HepG2 (cell line): ENCODE measurements at regions not wholly inside any gene's neighbourhood (a gene's known extent, or its start where the extent isn't known, plus 50 kb on each side); places are given as distances from the start of the nearest gene placed in this dataset.

Experiments
- ATAC-seq: fragments of 200-7000 bp; cut with Tn5 transposase; 3 replicates; pipeline ENCODE4 v1.9.1; 2020; ENCODE audit warnings: mild to moderate bottlenecking, moderate library complexity
- BruUV-seq: library from RNA; stranded (reverse); fragments of 400-500 nt; replicated peaks from 2 replicates; lab custom pipeline; 2021; lab: Mats Ljungman, UMichigan
- CTCF ChIA-PET: fragments of 300-600 bp; formaldehyde crosslinking; extraction: SDS; loops from one replicate; lab custom pipeline; 2021; ENCODE audit warnings: low total read pairs, inconsistent platforms, low intra/inter-chr PET ratio; lab: Yijun Ruan, JAX
- POLR2A ChIA-PET: fragments of 350-600 bp; sonication (Branson Sonifier 250); formaldehyde crosslinking; loops from one replicate; lab custom pipeline; 2020; ENCODE audit warnings: antibody characterized with exemption, inconsistent platforms; lab: Yijun Ruan, JAX
- DNase-seq: peaks from one replicate; pipeline ENCODE4 v3.0.0-alpha.2; 2015; ENCODE audit warnings: low spot score
- FAIRE-seq: peaks from 3 replicates; lab custom pipeline; 2011; peaks lifted over from hg19 to GRCh38; lab: Jason Lieb, UNC
- H2AFZ ChIP-seq: one replicate; pipeline ENCODE4 v1.6.1; 2011; ENCODE audit warnings: low read length, inconsistent platforms
- H3K27ac ChIP-seq: fragments of 300-600 bp; 3 replicates; pipeline ENCODE4 v1.8.0; 2011; ENCODE audit warnings: mixed run types, mild to moderate bottlenecking, mixed read lengths, low read length, inconsistent platforms; ENCODE audit not compliant: insufficient read depth; ENCODE audit errors: extremely low read length
- H3K27me3 ChIP-seq, 2 experiments: fragments of 200-600 bp in 1 of 2; 2 replicates in 1 of 2; 3 replicates in 1 of 2; pipeline versions ENCODE4 v1.6.0 to v1.8.0; 2011; ENCODE audit warnings: low read length in 2 of 2, mild to moderate bottlenecking in 2 of 2, moderate library complexity in 2 of 2, inconsistent platforms in 1 of 2; ENCODE audit not compliant: insufficient read depth in 2 of 2, control insufficient read depth in 1 of 2
- H3K36me3 ChIP-seq, 2 experiments: fragments of 200-600 bp in 1 of 2; replicated peaks in 1 of 2; 2 replicates in 1 of 2; 3 replicates in 1 of 2; pipeline versions ENCODE4 v1.5.1 to v1.8.0; 2011; ENCODE audit warnings: low read length in 2 of 2, inconsistent platforms in 1 of 2; ENCODE audit not compliant: insufficient read depth in 2 of 2, control insufficient read depth in 1 of 2
- H3K4me1 ChIP-seq: 2 replicates; pipeline ENCODE4 v1.5.1; 2012; ENCODE audit warnings: low read length, inconsistent platforms; ENCODE audit not compliant: insufficient read depth
- H3K4me2 ChIP-seq: 2 replicates; pipeline ENCODE4 v1.6.0; 2011; ENCODE audit warnings: low read depth, low read length, inconsistent platforms
- H3K4me3 ChIP-seq, 3 experiments: fragments of 200-600 bp in 1 of 3; sonication (generic), shearing (Covaris generic) in 1 of 3; replicated peaks in 1 of 3; 2 replicates each; pipeline ENCODE4 v1.5.1; 2011 to 2016; ENCODE audit warnings: low read length in 3 of 3, inconsistent platforms in 2 of 3, low read depth in 2 of 3, mild to moderate bottlenecking in 2 of 3, control low read depth in 1 of 3, mixed read lengths in 1 of 3; ENCODE audit not compliant: insufficient read depth in 1 of 3
- H3K79me2 ChIP-seq: one replicate; pipeline ENCODE4 v1.6.1; 2011; ENCODE audit warnings: low read length, inconsistent platforms; ENCODE audit not compliant: insufficient read depth
- H3K9ac ChIP-seq: 2 replicates; pipeline ENCODE4 v1.6.0; 2011; ENCODE audit warnings: mild to moderate bottlenecking, low read depth, low read length, inconsistent platforms; ENCODE audit not compliant: insufficient read depth
- H3K9me3 ChIP-seq: 2 replicates; pipeline ENCODE4 v1.5.1; 2012; ENCODE audit warnings: mild to moderate bottlenecking, low read length
- H4K20me1 ChIP-seq: 2 replicates; pipeline ENCODE4 v1.6.0; 2011; ENCODE audit warnings: inconsistent platforms, mild to moderate bottlenecking, low read length, moderate library complexity; ENCODE audit not compliant: insufficient read depth
- CHCHD3 ChIP-seq: sonication (generic); formaldehyde crosslinking; IDR thresholded peaks from 2 replicates; pipeline ENCODE4 v1.8.0; 2022; ENCODE audit warnings: mild to moderate bottlenecking, missing genetic modification reagents, moderate library complexity
- DZIP1 ChIP-seq: sonication (generic); formaldehyde crosslinking; IDR thresholded peaks from 2 replicates; pipeline ENCODE4 v1.5.0; 2020; ENCODE audit warnings: mild to moderate bottlenecking, missing genetic modification reagents
- GABPB1 ChIP-seq: IDR thresholded peaks from 2 replicates; pipeline ENCODE4 v1.6.1; 2016; ENCODE audit warnings: mild to moderate bottlenecking, missing genetic modification reagents, moderate library complexity, missing compliant biosample characterization
- IKZF1 ChIP-seq: fragments of 450-650 bp; IDR thresholded peaks from 2 replicates; pipeline ENCODE4 v1.7.1; 2016
- MXD3 ChIP-seq: IDR thresholded peaks from 2 replicates; pipeline ENCODE4 v1.6.1; 2016; ENCODE audit warnings: mild to moderate bottlenecking, missing biosample characterization, missing genetic modification reagents
- NFIB ChIP-seq: sonication (generic); formaldehyde crosslinking; IDR thresholded peaks from 2 replicates; pipeline ENCODE4 v1.9.0; 2021; ENCODE audit warnings: missing genetic modification reagents, mild to moderate bottlenecking, borderline replicate concordance
- NFRKB ChIP-seq: fragments of 450-650 bp; IDR thresholded peaks from 2 replicates; pipeline ENCODE4 v1.6.1; 2017
- PTBP1 ChIP-seq: fragments of 200-400 bp; formaldehyde crosslinking; IDR thresholded peaks from 2 replicates; pipeline ENCODE4 v1.6.1; 2018; ENCODE audit warnings: low read length, low read depth; ENCODE audit not compliant: poor library complexity, severe bottlenecking
- SP5 ChIP-seq: IDR thresholded peaks from 2 replicates; pipeline ENCODE4 v1.6.1; 2016; ENCODE audit warnings: low read depth, borderline replicate concordance
- TRIM22 ChIP-seq: fragments of 450-650 bp; IDR thresholded peaks from 2 replicates; pipeline ENCODE4 v1.6.1; 2017
- ZBTB10 ChIP-seq: sonication (generic); formaldehyde crosslinking; IDR thresholded peaks from 2 replicates; pipeline ENCODE4 v1.4.0; 2020; ENCODE audit warnings: missing genetic modification reagents, borderline replicate concordance
- ZBTB44 ChIP-seq: sonication (generic); formaldehyde crosslinking; IDR thresholded peaks from 2 replicates; pipeline ENCODE4 v1.4.0; 2020; ENCODE audit warnings: missing genetic modification reagents
- ZNF691 ChIP-seq: sonication (generic); formaldehyde crosslinking; IDR thresholded peaks from 2 replicates; pipeline ENCODE4 v1.4.0; 2020; ENCODE audit warnings: missing genetic modification reagents, low read depth, mild to moderate bottlenecking, borderline replicate concordance
- ZNF784 ChIP-seq: sonication (generic); formaldehyde crosslinking; IDR thresholded peaks from 2 replicates; pipeline ENCODE4 v1.5.1; 2020; ENCODE audit warnings: missing genetic modification reagents, mild to moderate bottlenecking, borderline replicate concordance
- ZNF891 ChIP-seq: sonication (generic); formaldehyde crosslinking; IDR thresholded peaks from 2 replicates; pipeline ENCODE4 v1.5.0; 2020; ENCODE audit warnings: mild to moderate bottlenecking, missing genetic modification reagents
- WGBS: methylation state at CpG from one replicate; pipeline ENCODE4 v1.1.6; 2017; ENCODE audit warnings: low lambda C conversion rate; 5-methylcytosine and 5-hydroxymethylcytosine counted together
- in situ Hi-C: cut with HindIII; loops from 2 replicates; pipeline ENCODE4 v1.10.0; 2017; ENCODE audit warnings: low pct_unique_long_range_greater_than_20kb; ENCODE audit not compliant: extremely low pct_ligation_motif_present
- intact Hi-C: fragments of 100-400 bp; cut with micrococcal nuclease; formaldehyde crosslinking; loops from one replicate; pipeline ENCODE4 v1.10.0; 2022; ENCODE audit not compliant: unreplicated experiment

- H4K20me1 ChIP-seq = no peaks in the 10 kb centered on the region
- intact Hi-C loops = no loop called here
- WGBS = 13% methylated on average over 4 of the region's 4 CpGs
Observed at GRCh38 chr4:137075586-137075985, 456.7 kb downstream of the PCDH18 start.

More at GRCh38 chr4:137075586-137075985, 456.7 kb downstream of the PCDH18 start:
- H3K4me3 ChIP-seq = no peak overlapping the region
- BruUV-seq = no TSS peak
- ATAC-seq (no peak), FAIRE-seq (no peak)
- H3K79me2 ChIP-seq = no peaks in the 10 kb centered on the region
- H3K9me3 ChIP-seq = no peaks in the 10 kb centered on the region
- H2AFZ ChIP-seq = no peak overlapping the region
- H3K4me2 ChIP-seq = no peak overlapping the region
- CTCF ChIA-PET = no interaction called here
- no peak overlapping the region for H3K27ac ChIP-seq
- POLR2A ChIA-PET = no interaction called here
- in situ Hi-C loops = no loop called here
- TF ChIP-seq TRIM22 (no peak), ZBTB44 (no peak), SP5 (CRISPR knock-in tag) (no peak), ZNF891 (CRISPR knock-in tag) (no peak), NFRKB (no peak), ZNF691 (CRISPR knock-in tag) (no peak), PTBP1 (no peak), ZNF784 (CRISPR knock-in tag) (no peak), ZBTB10 (CRISPR knock-in tag) (no peak), GABPB1 (no peak), DZIP1 (CRISPR knock-in tag) (no peak), CHCHD3 (CRISPR knock-in tag) (no peak), MXD3 (CRISPR knock-in tag) (no peak), IKZF1 (no peak), NFIB (no peak)
- TF ChIP-seq, all 625 proteins: peak for 0
- Histone ChIP-seq H3K27me3 (no peaks in the 10 kb centered on the region), H3K9ac (no peak overlapping the region), H3K4me1 (no peaks in the 10 kb centered on the region), H3K36me3 (no peaks in the 10 kb centered on the region)
- no peak for DNase-seq
